ENCODE measurements at regions not wholly inside any gene's neighbourhood (a gene's known extent, or its start where the extent isn't known, plus 50 kb on each side); places are given as distances from the start of the nearest gene placed in this dataset.

- FAIRE-seq (no peak), DNase-seq (ENCODE audit: extremely low read depth in 1 of 4, low spot score in 3 of 4) (no peak), ATAC-seq (no peak)
- Histone ChIP-seq H3K9me3 (replicated peaks; ENCODE audit: control insufficient read depth, insufficient read depth, low read depth, low read length) (no peaks in the 10 kb centered on the region), H3K27ac (ENCODE audit: extremely low read depth, low read depth, low read length) (no peak overlapping the region), H3K27me3 (ENCODE audit: control insufficient read depth in 2 of 2, insufficient read depth in 2 of 2, low read length in 2 of 2) (no peaks in the 10 kb centered on the region; a peak in 1 of 5 replicates), H3K36me3 (ENCODE audit: control insufficient read depth, insufficient read depth, low read length) (no peaks in the 10 kb centered on the region), H3K4me1 (replicated peaks in 1 of 2; ENCODE audit: control insufficient read depth in 2 of 2, insufficient read depth in 2 of 2, low read length in 2 of 2) (no peaks in the 10 kb centered on the region), H3K9me1 (ENCODE audit: control insufficient read depth, insufficient read depth, low read length) (no peaks in the 10 kb centered on the region), H2AFZ (ENCODE audit: low read depth, low read length) (no peak overlapping the region), H4K20me1 (replicated peaks; ENCODE audit: control insufficient read depth, insufficient read depth, low read length) (no peaks in the 10 kb centered on the region), H3K9ac (ENCODE audit: insufficient read depth in 1 of 2, low read depth in 2 of 2, low read length in 2 of 2) (no peak overlapping the region), H3K79me2 (ENCODE audit: control insufficient read depth, insufficient read depth, low read length) (no peaks in the 10 kb centered on the region), H3K4me2 (ENCODE audit: insufficient read depth, low read length) (no peak overlapping the region), H3K4me3 (no peak overlapping the region)
- BruUV-seq (replicated peaks): no TSS peak
- POLR2A ChIA-PET: interaction anchor here (0.7 kb wide), 1 partner anchor 18 kb away, joined by 3 read pairs; no protein-coding TSS in a partner anchor
- CTCF ChIA-PET (ENCODE audit: low intra/inter-chr PET ratio): no interaction called here
- WGBS (ENCODE audit: insufficient coverage, low coverage, missing lambda C conversion rate): 0% methylated on average over 4 of the region's 4 CpGs
- in situ Hi-C loops (cut with MboI) (no loop called here), intact Hi-C loops (cut with micrococcal nuclease) (no loop called here)
- TF ChIP-seq MECOM (CRISPR knock-in tag; IDR thresholded peaks at IDR 0.05) (no peak), PBX2 (CRISPR knock-in tag; IDR thresholded peaks at IDR 0.05; ENCODE audit: low read depth) (no peak), PBX2 (tag; conservative IDR thresholded peaks at IDR 0.05; ENCODE audit: low read depth) (no peak), FOXP1 (CRISPR knock-in tag; IDR thresholded peaks at IDR 0.05) (no peak), MED1 (CRISPR knock-in tag; IDR thresholded peaks at IDR 0.05; ENCODE audit: borderline replicate concordance) (no peak), EWSR1 (IDR thresholded peaks at IDR 0.05; ENCODE audit: borderline replicate concordance, low read depth, partially characterized antibody) (no peak), CTCFL (IDR thresholded peaks at IDR 0.05; ENCODE audit: borderline replicate concordance, insufficient read depth, low read depth, low read length, poor library complexity, severe bottlenecking) (no peak), ZKSCAN1 (IDR thresholded peaks at IDR 0.05; ENCODE audit: low read depth, low read length) (no peak), ZNF696 (CRISPR knock-in tag; conservative IDR thresholded peaks at IDR 0.05) (no peak), SRSF1 (IDR thresholded peaks at IDR 0.05; ENCODE audit: low read depth, low read length) (no peak), CBFA2T2 (conservative IDR thresholded peaks at IDR 0.05) (no peak), SMAD4 (CRISPR knock-in tag; conservative IDR thresholded peaks at IDR 0.05) (no peak), NFXL1 (CRISPR knock-in tag; IDR thresholded peaks at IDR 0.05) (no peak), ATF4 (CRISPR knock-in tag; IDR thresholded peaks at IDR 0.05) (no peak), POLR2AphosphoS5 (IDR thresholded peaks at IDR 0.05; ENCODE audit: control insufficient read depth, insufficient read depth, low read depth, low read length) (no peak), HMGXB4 (CRISPR knock-in tag; IDR thresholded peaks at IDR 0.05) (no peak)
Observed at GRCh38 chr11:33525789-33526188, 174.8 kb downstream of the C11orf91 start.

Measured in K562 (cell line).